ENCODE measurements at regions not wholly inside any gene's neighbourhood (a gene's known extent, or its start where the extent isn't known, plus 50 kb on each side); places are given as distances from the start of the nearest gene placed in this dataset.

DNA sequence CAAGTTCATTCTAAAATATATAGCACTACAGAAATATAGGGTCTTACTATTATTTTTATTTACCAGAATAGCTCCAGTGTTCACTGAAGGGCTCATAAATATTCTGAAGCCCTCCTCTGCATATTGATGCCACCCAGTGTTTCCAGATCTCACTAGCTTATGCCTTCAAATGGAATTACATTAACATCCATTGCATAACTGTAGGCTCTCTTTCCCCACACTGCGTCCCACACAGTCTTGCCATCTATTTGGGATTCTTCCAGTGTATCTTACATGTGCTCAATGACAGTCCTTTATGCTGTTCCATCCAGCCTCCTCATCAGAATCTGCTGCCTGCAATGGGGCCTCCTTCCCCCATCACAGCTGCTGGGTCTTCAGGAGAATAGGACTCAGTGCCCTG lies 137.2 kb downstream of the CYSLTR2 start:
- no peaks in the 10 kb centered on the region for H3K9me3 ChIP-seq (ENCODE audit: insufficient read depth in 2 of 2, low read depth in 1 of 2, low read length in 1 of 2)
- H3K23me2 ChIP-seq (ENCODE audit: low read depth, low read length) = no peaks in the 10 kb centered on the region
- FAIRE-seq (no peak), DNase-seq (ENCODE audit: low read depth in 1 of 2, low spot score in 2 of 2) (no peak)
- H3K27me3 ChIP-seq (replicated peaks in 1 of 4; ENCODE audit: control insufficient read depth in 3 of 4, extremely low read depth in 1 of 4, insufficient read depth in 3 of 4, low read length in 3 of 4) = no peaks in the 10 kb centered on the region
- H3K9ac ChIP-seq (replicated peaks in 1 of 4; ENCODE audit: extremely low read depth in 1 of 4, low read depth in 3 of 4, low read length in 3 of 4) = no peak overlapping the region
- H4K5ac ChIP-seq (ENCODE audit: insufficient read length, low read depth, low read length) = no peak overlapping the region
- no peaks in the 10 kb centered on the region for H3K79me1 ChIP-seq (ENCODE audit: low read depth, low read length)
- H2AK5ac ChIP-seq (ENCODE audit: low read depth, low read length) = no peak overlapping the region
- 93% methylated on average over 1 of the region's 1 CpG; no CpG with 5 or more reads in 1 of the 2 experiments for WGBS, 2 experiments (ENCODE audit: extremely low coverage in 1 of 2, insufficient coverage in 1 of 2, insufficient read length in 1 of 2, insufficient replicate concordance in 2 of 2, low coverage in 1 of 2, low lambda C conversion rate in 2 of 2, missing lambda C conversion rate in 1 of 2)
- H3K4ac ChIP-seq (replicated peaks; ENCODE audit: insufficient read length, low read depth, low read length) = no peak overlapping the region
- ChIA-PET CTCF (ENCODE audit: partially characterized antibody) (no interaction called here), POLR2A (ENCODE audit: partially characterized antibody) (no interaction called here)
- H3K23ac ChIP-seq (ENCODE audit: insufficient read length) = no peak overlapping the region
- H2BK12ac ChIP-seq (ENCODE audit: low read depth, low read length) = no peak overlapping the region
- no peak overlapping the region for H3K4me2 ChIP-seq (ENCODE audit: insufficient read depth in 1 of 2, low read depth in 2 of 2, low read length in 2 of 2)
- H2BK20ac ChIP-seq (ENCODE audit: low read length) = no peak overlapping the region
- H3K14ac ChIP-seq (ENCODE audit: insufficient read length) = no peak overlapping the region
- H3K79me2 ChIP-seq (ENCODE audit: control insufficient read depth in 1 of 2, insufficient read depth in 2 of 2, low read length in 2 of 2) = no peaks in the 10 kb centered on the region
- no peaks in the 10 kb centered on the region for H3K4me1 ChIP-seq (replicated peaks in 1 of 4; ENCODE audit: control insufficient read depth in 3 of 4, insufficient read depth in 4 of 4, low read length in 3 of 4)
- H3K18ac ChIP-seq (ENCODE audit: extremely low read depth, low read length) = no peak overlapping the region
- H2BK15ac ChIP-seq (ENCODE audit: low read length) = no peak overlapping the region
- no peak overlapping the region for H2BK5ac ChIP-seq (ENCODE audit: low read depth, low read length)
- no peak overlapping the region for H4K8ac ChIP-seq (ENCODE audit: extremely low read depth, insufficient read depth, low read length)
- no peak overlapping the region for H3K56ac ChIP-seq (replicated peaks; ENCODE audit: insufficient read length, low read depth, low read length)
- H4K20me1 ChIP-seq (replicated peaks in 1 of 2; ENCODE audit: control insufficient read depth in 1 of 2, insufficient read depth in 2 of 2, low read length in 2 of 2) = no peaks in the 10 kb centered on the region
- no peak overlapping the region for H4K91ac ChIP-seq (replicated peaks; ENCODE audit: insufficient read length, low read length)
- no peak overlapping the region for H3K27ac ChIP-seq (ENCODE audit: low read depth, low read length)
- no peak overlapping the region for H2AFZ ChIP-seq (ENCODE audit: low read length)
- H3K36me3 ChIP-seq (ENCODE audit: control insufficient read depth in 2 of 4, insufficient read depth in 4 of 4, low read length in 3 of 4) = no peaks in the 10 kb centered on the region
- H3K4me3 ChIP-seq (ENCODE audit: extremely low read depth in 1 of 4, insufficient read depth in 2 of 4, low read depth in 3 of 4, low read length in 4 of 4) = no peak overlapping the region
- H2BK120ac ChIP-seq (replicated peaks; ENCODE audit: low read depth, low read length) = no peak overlapping the region
- TF ChIP-seq CEBPB (IDR thresholded peaks at IDR 0.05; ENCODE audit: low read depth, low read length) = no peak
- TF ChIP-seq, protein P1, sequence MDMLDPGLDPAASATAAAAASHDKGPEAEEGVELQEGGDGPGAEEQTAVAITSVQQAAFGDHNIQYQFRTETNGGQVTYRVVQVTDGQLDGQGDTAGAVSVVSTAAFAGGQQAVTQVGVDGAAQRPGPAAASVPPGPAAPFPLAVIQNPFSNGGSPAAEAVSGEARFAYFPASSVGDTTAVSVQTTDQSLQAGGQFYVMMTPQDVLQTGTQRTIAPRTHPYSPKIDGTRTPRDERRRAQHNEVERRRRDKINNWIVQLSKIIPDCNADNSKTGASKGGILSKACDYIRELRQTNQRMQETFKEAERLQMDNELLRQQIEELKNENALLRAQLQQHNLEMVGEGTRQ (IDR thresholded peaks at IDR 0.05; ENCODE audit: low read length) = no peak
- no peak for TF ChIP-seq EGR1 (IDR thresholded peaks at IDR 0.05; ENCODE audit: borderline replicate concordance, low read depth, low read length)
- TF ChIP-seq, protein P2, sequence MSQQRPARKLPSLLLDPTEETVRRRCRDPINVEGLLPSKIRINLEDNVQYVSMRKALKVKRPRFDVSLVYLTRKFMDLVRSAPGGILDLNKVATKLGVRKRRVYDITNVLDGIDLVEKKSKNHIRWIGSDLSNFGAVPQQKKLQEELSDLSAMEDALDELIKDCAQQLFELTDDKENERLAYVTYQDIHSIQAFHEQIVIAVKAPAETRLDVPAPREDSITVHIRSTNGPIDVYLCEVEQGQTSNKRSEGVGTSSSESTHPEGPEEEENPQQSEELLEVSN (IDR thresholded peaks at IDR 0.05) = no peak
- TF ChIP-seq SIN3A (conservative IDR thresholded peaks at IDR 0.05 in 1 of 2, IDR thresholded peaks at IDR 0.05 in 1 of 2; ENCODE audit: low read depth in 1 of 2, low read length in 2 of 2) = no peak
- TF ChIP-seq SRF (IDR thresholded peaks at IDR 0.05; ENCODE audit: low read depth, low read length) = no peak
- TF ChIP-seq POLR2A (IDR thresholded peaks at IDR 0.05; ENCODE audit: control extremely low read depth in 1 of 2, low read depth in 2 of 2, low read length in 2 of 2) = no peak
- TF ChIP-seq RFX5 (IDR thresholded peaks at IDR 0.05; ENCODE audit: borderline replicate concordance, low read depth, low read length) = no peak
